Chondrocyte (in vitro differentiated cells): ENCODE measurements at regions not wholly inside any gene's neighbourhood (a gene's known extent, or its start where the extent isn't known, plus 50 kb on each side); places are given as distances from the start of the nearest gene placed in this dataset.

Experiments
- DNase-seq: peaks from one replicate; pipeline ENCODE4 v3.0.0; 2021; ENCODE audit warnings: mixed read lengths, low spot score
- H3K27ac Mint-ChIP-seq: one replicate; pipeline ENCODE4 v1.8.0; 2021; ENCODE audit warnings: mild to moderate bottlenecking, moderate library complexity, mixed read lengths; ENCODE audit not compliant: unreplicated experiment
- H3K27me3 Mint-ChIP-seq: 2 replicates; pipeline ENCODE4 v1.8.0; 2021; ENCODE audit warnings: low read depth, mixed read lengths
- H3K36me3 Mint-ChIP-seq: 2 replicates; pipeline ENCODE4 v1.8.0; 2021; ENCODE audit warnings: low read depth, mixed read lengths
- H3K4me1 Mint-ChIP-seq: 2 replicates; pipeline ENCODE4 v1.8.0; 2021; ENCODE audit warnings: low read depth, mild to moderate bottlenecking, mixed read lengths
- H3K4me3 Mint-ChIP-seq: one replicate; pipeline ENCODE4 v1.8.0; 2021; ENCODE audit warnings: mild to moderate bottlenecking, moderate library complexity, mixed read lengths; ENCODE audit not compliant: unreplicated experiment
- H3K9me3 Mint-ChIP-seq: 2 replicates; pipeline ENCODE4 v1.8.0; 2021; ENCODE audit warnings: low read depth, mixed read lengths
- CTCF ChIP-seq: fragments of 200-600 bp; sonication (generic); IDR thresholded peaks from 2 replicates; pipeline ENCODE4 v1.5.0; 2021; ENCODE audit warnings: antibody characterized with exemption, mild to moderate bottlenecking, moderate library complexity

- peaks cover 9% of the 10 kb centered on the region for H3K9me3 Mint-ChIP-seq
- no peak overlapping the region for H3K4me3 Mint-ChIP-seq
- peaks cover under 1% of the 10 kb centered on the region for H3K27me3 Mint-ChIP-seq
- no peak overlapping the region for H3K27ac Mint-ChIP-seq
- no peaks in the 10 kb centered on the region for H3K36me3 Mint-ChIP-seq
- no peak for TF ChIP-seq CTCF
- no peaks in the 10 kb centered on the region for H3K4me1 Mint-ChIP-seq
- no peak for DNase-seq
Observed at GRCh38 chr4:179398414-179398813, 1956.2 kb upstream of the AGA start.

GRCh38 chr4:179399054-179399782 is 1957.0 kb upstream of the AGA start:
- no peaks in the 10 kb centered on the region for H3K4me1 Mint-ChIP-seq
- peaks cover 1% of the 10 kb centered on the region for H3K27me3 Mint-ChIP-seq
- H3K36me3 Mint-ChIP-seq: no peaks in the 10 kb centered on the region
- H3K4me3 Mint-ChIP-seq: no peak overlapping the region
- TF ChIP-seq CTCF: no peak
- DNase-seq: no peak
- H3K27ac Mint-ChIP-seq: no peak overlapping the region
- peaks cover 12% of the 10 kb centered on the region for H3K9me3 Mint-ChIP-seq

- Mint-ChIP-seq H3K9me3 (no peaks in the 10 kb centered on the region), H3K36me3 (no peaks in the 10 kb centered on the region), H3K27ac (no peak overlapping the region), H3K27me3 (peaks cover 2% of the 10 kb centered on the region), H3K4me1 (peaks cover 20% of the 10 kb centered on the region), H3K4me3 (no peak overlapping the region)
- TF ChIP-seq CTCF: no peak
- DNase-seq: no peak
Observed at GRCh38 chr4:179415037-179415846, 1973.0 kb upstream of the AGA start.

GRCh38 chr4:179415847-179416223 is 1973.6 kb upstream of the AGA start:
- no peak for TF ChIP-seq CTCF
- peaks cover 2% of the 10 kb centered on the region for H3K27me3 Mint-ChIP-seq
- peaks cover 20% of the 10 kb centered on the region for H3K4me1 Mint-ChIP-seq
- no peak overlapping the region for H3K27ac Mint-ChIP-seq
- DNase-seq: no peak
- H3K36me3 Mint-ChIP-seq: no peaks in the 10 kb centered on the region
- H3K4me3 Mint-ChIP-seq: no peak overlapping the region
- no peaks in the 10 kb centered on the region for H3K9me3 Mint-ChIP-seq

- peaks cover 4% of the 10 kb centered on the region for H3K27me3 Mint-ChIP-seq
- peaks cover 20% of the 10 kb centered on the region for H3K4me1 Mint-ChIP-seq
- no peak for DNase-seq
- H3K36me3 Mint-ChIP-seq: no peaks in the 10 kb centered on the region
- no peak overlapping the region for H3K27ac Mint-ChIP-seq
- TF ChIP-seq CTCF: no peak
- H3K9me3 Mint-ChIP-seq: no peaks in the 10 kb centered on the region
- no peak overlapping the region for H3K4me3 Mint-ChIP-seq
Observed at GRCh38 chr4:179417357-179417756, 1975.1 kb upstream of the AGA start.
